Stimulated activated CD4-positive, alpha-beta T cell treated with anti-CD3 and anti-CD28 coated beads, Interleukin-2, amount 100 ng/mL, for 4 hours (primary cell): ENCODE measurements at regions not wholly inside any gene's neighbourhood (a gene's known extent, or its start where the extent isn't known, plus 50 kb on each side); places are given as distances from the start of the nearest gene placed in this dataset.

Experiments
- DNase-seq: peaks from one replicate; pipeline ENCODE4 v3.0.0-alpha.2; 2020; ENCODE audit warnings: low read depth

DNA sequence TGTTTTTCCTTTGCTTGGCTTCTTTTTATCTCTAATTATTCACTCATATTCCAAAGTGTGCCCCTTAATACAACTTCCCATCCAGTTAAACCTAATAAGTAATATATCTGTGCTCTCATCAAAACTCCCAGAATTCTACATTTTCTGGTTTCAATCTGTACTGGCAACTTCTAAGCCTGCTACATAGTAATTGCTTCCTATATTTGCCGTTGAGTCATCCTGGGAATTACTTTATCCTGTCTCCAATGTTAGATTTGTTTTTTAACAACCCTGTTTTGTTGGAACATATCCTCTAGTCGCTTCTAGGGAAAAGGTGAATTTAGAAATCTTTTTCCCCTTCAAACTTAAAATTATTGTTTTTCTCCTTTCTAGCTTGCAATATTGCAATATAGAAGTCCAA lies 620.5 kb upstream of the PKN2 start:
- DNase-seq = no peak

DNA sequence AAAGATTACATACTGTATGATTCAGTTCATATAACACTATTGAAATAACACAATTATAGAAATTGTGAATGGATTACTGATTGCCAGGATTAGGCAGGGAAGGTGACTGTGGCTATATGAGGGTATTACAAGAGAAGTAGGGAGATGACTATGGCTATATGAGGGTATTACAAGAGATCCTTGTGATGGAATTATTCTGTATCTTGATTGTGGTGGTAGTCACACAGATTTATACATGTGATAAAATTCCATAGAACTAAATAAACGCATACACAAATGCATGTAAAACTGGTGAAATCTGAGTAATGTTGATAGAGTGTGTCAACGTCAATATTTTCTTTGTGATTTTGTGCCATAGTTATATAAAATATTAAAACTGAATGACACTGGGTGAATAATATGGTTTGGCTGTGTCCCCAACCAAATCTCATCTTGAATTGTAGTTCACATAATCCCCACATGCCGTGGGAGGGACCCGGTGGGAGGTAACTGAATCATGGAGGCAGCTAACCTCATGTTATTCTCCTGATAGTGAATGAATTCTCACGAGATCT lies 615.6 kb upstream of the PKN2 start:
- DNase-seq = no peak

DNA sequence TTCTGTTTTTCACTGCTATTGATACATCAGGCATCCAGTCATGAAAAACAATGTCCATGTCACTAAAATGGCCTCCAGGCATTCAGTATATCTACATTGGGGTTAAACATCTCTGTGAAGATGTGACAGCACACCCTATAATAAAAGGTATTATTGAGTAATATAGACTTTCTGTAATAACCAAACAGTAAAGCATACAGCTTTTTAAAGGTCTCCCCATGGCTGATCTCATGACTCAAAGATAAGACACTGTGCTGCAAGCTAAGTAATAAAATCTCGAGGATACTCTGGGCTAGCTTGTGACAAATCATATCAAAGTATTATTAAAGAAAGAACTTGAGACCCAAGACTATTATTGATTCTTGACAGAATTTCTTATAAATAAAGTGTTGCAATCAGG lies 613.1 kb upstream of the PKN2 start:
- DNase-seq = no peak

DNA sequence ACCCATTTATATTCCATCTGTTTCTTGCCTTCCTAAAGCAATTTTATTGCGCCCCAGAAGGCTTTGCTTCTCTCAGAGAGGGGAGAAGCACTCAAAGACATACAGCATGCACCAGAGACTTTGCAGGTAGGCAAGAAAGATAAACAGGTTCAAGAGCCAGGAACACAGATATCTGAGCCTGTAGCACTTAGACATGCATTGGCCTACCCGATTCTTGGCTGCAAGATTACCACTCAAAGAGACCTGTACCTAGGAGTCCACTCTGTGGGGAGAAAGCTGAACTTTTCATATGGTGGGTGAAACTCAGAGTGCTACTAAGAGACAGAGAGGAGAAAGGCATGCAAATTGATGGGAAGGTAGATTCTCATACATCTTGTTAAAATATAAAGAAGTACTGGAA lies 609.4 kb upstream of the PKN2 start:
- DNase-seq = no peak

DNA sequence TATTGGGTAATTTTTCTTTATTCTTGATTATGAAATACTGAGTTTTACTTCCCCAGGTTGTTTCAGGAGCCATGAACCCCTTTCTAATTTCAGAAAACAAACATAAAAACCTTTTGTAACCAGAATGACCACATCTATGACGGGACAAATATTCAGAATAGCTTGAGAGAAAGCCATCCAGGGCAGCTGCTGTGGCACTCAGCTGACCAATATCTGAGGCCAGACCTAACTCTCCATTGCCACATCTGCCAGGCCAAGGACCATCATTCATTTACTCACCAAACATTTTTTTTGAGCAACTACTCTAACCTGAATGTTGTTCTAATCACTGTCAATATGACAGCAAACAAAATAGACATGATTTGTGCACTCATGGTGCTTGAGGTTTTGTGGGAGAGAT lies 608.3 kb upstream of the PKN2 start:
- no peak for DNase-seq

DNA sequence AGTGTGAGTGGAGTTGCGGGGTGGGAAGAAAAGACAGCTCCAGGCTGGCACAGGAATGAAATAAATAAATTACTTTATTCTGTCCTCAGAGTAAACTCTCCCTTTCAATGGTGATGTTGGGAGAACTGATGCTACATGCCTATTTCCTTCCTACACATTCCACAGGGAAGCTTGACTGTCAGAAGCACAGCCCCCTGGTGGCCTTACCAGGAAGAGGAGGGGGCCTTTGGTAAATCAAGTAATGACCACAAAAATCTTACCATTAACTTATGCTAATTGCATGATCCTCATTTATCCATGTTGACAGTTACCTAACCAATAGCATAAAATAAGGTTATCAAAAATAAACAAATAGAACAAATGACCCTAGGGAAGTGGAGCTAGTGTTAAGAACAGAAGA lies 605.0 kb upstream of the PKN2 start:
- no peak for DNase-seq

DNA sequence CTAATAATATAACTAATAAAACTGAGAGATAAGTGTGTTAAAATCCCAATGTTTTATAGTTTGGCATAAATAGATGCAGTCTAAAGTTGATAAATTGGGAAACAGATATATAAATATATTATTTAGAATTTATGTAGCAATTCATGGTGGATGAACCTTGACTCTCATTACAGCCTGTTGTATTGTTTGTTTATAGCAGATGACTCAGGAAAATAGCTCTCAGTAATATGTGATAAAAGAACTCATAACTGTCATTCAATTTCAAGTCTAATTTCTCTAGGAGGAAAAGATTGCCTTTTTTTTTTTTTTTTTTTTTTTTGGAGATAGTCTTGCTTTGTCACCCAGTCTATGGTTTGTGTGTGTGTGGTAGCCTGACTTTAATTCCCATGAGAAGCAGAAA lies 603.2 kb upstream of the PKN2 start:
- DNase-seq = no peak

DNA sequence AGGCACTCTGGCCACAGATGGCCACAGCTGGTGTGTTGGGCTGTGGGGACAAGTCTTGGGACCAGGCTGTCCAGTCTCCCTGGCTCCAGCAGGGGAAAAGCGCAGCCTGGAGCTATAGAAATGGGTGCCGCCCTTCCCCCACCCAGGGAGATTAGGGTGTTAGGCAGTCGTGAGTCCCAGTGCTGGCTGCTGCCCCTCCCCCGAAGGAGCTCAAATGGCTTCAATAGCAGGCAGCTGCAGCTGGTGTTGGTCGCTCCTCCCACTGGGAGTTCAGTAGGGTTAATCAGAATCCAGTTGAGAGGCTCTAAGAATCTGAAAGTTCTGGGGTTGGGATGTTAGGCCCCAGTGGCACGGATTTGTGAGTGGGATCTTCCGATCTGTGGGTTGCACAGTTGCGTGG lies 595.6 kb upstream of the PKN2 start:
- DNase-seq = no peak

DNA sequence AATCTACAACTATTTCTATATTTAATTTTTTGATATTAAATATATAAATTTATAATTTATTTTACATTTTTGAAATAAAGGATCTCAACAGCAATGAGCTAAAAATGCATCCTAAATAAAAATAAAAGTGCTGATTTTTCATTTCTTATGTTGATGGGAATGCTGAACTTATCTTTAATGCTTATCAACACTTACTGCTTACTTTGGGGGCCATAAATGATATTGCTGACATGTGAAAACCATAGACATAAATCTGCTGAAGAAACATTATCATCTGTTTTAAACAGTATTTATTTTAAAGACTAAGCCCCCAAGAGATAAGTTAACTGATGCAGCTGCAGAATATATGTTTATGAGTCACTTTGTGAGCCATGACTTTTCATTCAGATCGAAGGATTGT lies 594.1 kb upstream of the PKN2 start:
- no peak for DNase-seq

DNA sequence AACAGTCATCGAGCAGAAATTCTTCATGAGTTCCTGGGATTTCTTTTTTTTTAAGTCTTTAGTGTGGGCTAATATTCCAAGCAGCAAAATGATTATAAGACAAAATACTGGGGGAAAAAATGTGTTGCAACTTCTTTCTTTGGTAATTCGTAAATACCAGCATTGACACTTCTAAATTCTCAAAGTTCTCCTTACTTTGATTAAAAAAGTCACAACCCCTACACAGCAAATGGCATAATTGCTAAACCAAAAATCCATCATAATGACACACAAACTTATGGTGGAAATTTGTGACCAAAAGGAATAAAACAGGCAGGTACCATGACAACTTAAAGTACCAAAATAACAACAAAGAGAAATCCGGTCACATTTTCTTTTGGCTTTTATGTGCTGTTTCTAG lies 585.2 kb upstream of the PKN2 start:
- no peak for DNase-seq

DNA sequence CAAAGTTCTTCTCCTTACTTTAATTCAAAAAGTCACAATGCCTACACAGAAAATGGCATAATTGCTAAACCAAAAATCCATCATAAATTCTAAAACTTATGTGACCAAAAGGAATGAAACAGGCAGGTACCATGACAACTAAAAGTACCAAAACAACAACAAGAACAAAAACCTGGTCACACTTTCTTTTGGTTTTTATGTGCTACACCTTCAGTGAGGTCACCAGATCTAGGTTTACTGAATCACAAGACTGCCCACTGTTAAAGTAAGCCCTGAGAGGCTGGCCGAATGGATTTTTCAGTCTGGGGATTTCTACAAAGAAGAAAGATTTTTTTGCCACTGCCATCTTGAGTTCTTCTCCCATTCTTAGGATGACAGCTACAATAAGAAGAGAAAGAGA lies 583.0 kb upstream of the PKN2 start:
- DNase-seq = no peak

DNA sequence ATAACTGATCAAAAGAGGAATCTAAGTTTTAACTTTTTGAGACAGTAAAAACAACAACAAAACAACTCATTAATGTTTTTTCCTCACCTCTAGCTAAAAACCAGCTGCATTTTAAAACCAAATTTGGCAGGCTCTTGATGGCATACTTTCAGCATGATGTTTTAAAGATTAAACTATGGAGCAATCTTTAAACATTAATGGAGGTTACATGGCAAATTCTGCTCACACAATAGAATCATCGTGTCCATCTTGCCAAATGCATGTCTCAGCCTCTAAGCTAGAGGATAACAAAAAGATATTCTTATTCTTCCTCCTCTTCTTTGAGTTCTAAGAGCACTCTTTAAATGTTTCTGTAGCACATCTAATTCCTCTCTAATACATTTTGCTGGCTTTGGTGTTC lies 579.8 kb upstream of the PKN2 start:
- no peak for DNase-seq

DNA sequence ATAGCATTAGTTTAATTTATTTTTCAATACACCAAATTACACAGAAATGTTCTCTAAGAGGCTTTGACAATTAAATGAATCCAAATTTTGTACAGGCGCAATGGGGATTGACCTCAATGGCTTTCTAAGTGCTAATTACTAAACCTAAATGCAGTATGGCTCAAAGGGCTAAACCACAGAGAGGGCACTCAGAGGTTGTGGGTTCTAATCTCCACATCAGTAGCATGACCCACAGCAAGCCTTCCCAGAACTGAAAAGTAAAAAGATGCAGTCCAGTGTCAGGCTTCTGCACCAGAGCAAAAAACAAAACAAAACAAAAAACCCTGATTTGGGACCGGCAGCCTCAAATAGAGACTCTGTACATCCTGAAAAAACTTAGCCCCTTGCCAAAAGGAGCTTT lies 579.2 kb upstream of the PKN2 start:
- no peak for DNase-seq

DNA sequence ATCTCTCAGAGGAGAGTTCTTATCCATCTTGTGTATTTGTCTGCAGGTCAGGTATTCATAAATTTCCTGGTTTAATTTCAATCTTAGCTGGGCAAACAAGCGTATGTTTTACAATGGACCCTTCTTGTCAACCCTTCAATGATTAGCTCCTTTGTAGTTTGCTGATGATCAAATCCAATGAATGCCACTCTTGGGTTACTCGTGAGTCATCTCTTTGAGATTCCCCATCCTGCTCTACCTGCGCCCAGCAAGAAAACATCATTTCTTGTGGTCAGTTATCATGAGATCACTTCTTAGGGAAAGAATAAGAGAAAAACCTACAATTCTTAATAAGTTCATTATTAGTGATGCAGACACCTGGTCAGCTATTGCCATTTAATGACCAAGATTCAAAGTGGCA lies 572.3 kb upstream of the PKN2 start:
- DNase-seq = no peak

DNA sequence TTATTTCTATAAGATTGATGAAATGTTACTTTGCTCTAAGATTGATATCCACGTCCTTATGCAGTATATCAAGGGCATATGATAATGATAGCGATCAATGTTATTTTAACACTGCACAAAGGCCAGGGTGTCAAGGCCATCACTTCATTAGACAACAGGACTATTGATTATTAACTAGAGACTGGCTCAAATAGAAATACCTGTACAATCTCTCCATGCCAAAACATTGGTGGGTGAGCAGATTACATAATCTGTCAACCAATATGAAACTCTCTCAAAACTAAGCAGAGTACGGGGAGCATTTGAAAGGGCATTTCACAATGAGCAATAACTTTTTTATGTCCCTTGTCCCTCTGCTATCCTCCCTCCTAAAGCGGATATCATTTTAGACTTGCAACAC lies 566.5 kb upstream of the PKN2 start:
- no peak for DNase-seq

DNA sequence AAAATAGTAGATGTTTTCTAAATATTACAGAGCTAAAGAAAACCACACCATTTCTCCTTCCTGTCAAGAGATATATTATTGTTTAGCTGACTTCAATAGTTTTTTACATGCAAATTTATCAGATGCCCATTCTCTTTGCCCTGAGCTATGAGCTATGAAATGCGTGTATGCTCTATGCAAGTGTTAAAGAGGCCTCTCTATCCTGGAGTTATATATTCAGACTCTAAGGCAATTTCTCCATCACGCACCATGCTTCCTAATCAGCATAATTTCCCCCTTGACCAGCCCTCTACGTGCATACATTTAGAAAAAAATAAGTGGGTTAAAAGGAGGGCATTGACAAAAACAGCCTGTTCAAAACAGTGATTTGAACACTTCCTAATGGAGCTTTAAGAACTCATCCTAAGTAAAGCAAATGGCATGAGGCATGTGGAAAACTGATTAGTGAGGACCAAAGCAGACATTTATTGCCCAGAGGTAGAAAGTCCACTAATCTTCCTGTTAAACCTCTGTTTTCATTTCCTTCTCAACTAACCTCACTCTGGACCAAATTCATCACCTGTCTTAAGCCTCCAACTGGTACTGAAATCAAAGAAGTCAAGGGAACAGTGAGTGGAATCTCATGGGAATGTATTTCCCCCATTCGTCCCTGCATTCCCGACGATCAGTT lies 565.8 kb upstream of the PKN2 start:
- DNase-seq = no peak

DNA sequence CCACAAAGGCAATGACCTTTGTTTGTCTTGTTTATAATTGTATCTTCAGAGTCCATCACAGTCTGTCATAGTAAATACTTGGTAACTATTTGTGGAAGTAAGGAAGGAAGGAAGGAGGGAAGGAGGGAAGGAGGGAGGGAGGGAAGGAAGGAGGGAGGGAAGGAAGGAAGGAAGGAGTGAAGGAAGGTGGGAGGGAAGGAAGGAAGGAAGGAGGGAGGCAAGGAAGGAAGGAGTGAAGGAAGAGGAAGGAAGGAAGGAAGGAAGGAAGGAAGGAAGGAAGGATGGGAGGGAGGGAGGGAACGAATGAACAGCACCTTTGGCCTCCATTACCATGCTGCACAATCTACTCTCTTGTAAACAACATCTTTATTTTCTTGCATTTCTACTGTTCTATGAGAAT lies 559.5 kb upstream of the PKN2 start:
- no peak for DNase-seq

DNA sequence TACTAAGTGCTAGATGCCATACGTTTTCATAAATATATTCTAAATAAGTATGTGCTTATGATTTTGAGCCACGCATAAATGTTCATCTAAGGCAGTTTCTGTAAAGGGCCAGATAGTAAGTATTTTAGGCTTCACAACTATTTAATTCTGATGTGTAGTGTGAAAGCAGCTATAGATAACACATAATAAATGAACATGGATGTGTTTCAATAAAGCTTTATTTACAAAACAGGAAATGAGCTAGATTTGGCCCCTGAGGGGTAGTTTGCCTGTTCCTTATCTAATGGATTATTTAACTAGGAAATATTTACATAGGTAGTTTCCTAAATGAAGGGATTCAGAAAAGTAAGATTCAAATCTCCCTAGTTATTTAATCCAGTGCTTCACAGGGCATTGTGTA lies 557.6 kb upstream of the PKN2 start:
- no peak for DNase-seq

DNA sequence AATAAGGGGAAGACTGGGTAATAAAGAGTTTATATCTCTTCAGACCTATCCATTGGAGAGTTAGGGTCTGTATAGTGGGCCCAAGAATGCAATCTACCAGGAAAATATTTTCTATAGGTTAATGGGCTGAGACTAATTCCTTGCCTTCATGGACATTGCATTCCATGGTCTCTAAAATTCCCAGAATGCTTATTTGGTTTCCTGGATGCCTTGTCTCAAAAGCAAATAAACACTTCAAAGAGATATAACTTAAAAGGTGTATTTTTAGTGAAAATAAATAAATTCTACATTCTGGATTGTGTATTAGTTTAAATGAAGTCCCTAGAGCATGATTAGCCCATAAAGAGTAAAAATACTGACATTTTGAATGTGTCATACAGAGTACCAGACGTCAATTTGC lies 550.1 kb upstream of the PKN2 start:
- DNase-seq = no peak

DNA sequence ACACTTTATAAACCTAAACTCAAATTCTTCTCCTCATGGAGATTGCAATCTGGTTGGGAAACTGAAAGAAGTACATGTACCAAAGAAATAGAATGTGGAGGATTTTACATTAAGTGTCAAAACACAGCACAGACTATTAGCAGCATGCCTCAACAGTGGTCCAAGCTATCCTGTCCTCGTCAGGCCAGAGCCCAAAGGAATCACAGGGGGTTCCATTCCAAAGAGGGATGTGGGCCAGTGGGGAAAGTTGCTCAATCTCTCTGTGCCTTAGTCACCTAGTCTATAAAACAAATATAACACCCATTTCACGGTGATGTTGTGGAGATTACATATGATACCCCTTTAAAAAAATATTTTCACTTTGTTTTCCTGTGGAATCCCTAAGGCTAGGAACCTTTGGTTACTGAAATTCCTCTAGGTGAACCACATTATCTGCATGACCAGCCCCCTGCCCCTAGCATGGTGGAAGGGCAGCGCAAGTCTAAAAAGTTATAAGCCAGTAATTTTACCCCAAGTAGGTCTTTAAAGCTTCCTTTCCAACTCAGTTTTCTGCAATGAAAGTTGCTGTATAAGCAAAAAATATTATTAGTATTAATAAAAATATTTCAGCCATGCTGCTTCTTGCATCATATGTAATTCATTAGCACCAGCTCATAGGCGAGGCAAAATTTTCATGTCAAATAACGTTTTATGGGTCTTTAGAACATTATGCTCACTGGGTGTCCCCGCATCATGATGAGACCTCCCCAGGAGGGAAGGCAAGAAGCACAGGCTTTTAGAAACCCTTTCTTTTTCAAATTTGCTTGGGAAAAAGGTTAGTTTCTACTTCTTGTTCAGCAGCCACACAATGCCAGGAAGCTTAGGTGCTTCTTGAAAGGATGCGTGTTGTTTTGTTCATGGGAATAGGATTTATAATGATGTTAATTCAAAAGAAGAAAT lies 548.8 kb upstream of the PKN2 start:
- DNase-seq = no peak

DNA sequence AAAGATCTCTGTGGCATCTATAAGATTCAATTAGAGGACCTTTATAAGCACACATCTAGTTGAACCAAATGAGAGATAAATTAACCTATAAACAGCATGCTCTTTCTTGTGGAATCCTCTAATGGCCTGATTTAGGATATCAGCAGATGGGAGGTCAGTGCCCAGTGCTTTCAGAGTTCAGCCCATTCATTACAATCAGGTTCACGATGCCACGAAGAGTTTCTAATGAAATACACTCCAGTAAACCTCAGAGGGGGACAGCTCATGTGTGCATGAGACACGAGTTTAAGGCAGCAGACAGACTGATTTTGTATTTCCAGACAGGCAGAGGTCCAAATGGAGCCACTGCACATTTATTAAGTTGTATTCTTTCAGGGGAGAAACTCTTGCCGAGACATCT lies 544.4 kb upstream of the PKN2 start:
- DNase-seq = no peak

DNA sequence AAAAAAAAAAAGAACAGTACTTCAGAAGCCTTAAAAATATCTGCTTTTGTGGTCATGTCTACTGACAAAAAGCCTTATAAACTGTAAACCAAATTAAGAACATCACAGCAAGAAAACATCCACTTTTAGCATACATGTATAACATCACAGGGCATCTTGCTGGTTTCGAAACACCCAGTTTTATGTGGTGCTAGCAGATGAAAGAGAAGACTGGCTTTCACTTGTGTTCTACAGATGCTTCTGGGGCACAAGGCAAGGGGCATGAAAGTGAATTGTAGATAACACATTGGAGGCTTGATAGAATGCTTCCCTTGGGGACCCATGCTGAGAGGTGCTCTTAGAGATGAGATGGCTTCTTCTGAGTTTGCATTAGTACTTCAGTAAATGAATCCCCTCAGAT lies 543.7 kb upstream of the PKN2 start:
- no peak for DNase-seq

DNA sequence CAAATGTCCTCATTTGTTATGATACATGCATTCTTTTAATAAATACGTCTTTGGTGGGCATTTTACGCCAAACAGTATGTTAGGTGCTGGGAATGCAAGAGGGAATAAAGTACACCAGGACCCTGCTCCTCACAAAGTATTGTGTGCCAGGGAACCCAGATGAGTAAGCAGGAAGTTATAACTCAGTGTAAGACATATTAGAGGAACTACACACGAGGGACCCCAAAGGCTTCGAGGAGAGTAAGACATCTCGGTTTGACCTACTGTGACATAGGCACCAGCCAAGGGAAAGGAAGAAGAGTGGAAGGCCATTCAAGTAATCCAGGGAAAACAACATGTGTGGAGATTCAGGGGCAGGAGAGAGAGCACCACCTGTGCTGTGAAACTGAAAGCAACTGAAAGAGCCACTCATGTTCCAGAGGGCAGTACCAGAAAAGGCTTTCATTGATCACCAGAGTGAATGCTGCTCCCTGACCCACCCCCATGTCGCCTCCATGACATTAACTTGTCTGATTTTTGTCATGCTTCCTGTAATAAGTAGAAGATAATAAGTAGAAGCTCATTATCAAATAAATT lies 542.5 kb upstream of the PKN2 start:
- DNase-seq = no peak
